AG08395 (cell line): ENCODE measurements at regions not wholly inside any gene's neighbourhood (a gene's known extent, or its start where the extent isn't known, plus 50 kb on each side); places are given as distances from the start of the nearest gene placed in this dataset.

Experiments used
- DNase-seq: peaks from one replicate; pipeline ENCODE4 v3.0.0; 2012; ENCODE audit warnings: mixed read lengths, low spot score

DNA sequence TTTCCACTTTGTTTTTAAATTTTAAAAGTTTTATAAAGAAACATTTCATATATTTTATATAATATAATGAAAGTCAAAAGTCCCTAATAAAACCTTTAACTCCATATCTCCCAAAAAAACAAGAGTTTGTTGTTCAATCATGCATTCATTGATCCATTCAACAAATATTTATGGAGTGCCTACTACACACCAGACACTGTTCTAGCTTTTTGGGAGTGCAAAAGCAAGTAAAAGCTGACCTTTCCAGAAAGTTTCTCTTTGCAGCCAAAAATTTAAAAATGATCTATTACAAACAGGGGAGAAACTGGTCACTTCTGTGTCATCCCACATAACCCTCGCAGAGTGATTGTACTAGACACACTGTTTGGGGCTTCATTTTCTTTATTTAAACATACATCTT is 740.0 kb upstream of the TBX3 start:
- DNase-seq = no peak

DNA sequence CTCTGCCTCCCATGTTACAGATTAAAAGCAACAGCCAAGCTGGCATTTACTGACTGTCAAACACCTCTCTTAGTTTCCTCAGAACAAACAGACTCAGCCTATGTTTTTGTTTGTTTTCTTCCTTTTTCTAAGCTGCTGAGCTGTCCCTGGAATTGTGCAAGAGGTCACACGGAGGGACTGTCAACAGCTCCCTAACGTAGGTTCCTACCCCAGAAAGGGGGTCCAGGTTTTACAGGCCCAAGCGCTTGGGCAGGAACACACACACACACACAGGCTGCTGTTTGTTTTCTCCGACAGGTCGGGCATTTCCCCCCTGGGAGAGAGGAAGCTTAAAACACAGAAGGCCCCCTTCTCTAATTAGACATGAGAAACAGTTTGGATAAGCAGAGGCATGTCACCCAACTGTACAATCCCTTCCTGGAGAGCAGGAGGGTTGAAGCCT is 739.6 kb upstream of the TBX3 start:
- DNase-seq = no peak

DNA sequence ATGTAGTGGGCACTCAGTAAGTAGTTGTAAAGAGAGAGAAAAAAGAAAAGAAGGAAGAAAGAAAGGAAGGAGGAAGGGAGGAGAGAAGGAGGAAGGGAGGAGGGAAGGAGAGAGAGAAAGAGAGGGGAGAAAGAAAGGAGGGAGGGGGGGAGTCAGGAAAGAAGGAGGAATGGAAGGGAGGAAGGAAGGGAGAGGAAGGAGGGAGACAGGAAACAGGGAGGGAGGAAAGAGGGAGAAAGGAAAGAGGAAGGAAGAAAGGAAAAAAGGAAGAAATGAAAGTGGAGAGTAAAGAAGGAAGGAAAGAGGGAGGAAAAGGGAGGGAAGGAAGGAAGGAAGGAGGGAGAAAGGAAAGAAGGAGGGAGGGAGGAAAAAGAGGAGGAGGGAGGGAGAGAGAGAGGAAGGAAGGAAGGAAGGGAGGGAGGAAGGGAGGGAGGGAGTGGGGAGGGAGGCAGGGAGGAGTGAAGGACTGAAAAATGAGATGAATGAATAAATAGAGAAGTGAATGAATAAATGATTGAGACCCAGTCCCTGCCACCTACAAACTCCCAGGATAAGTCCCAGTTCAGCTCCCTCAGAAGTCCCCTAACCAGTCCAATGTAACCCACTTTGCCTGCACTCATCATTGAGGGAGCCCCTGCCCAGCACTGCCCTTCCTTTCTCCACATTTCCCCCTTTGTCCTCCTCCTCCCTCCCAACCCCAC is 739.0 kb upstream of the TBX3 start:
- no peak for DNase-seq

GRCh38 chr12:115421796-115422709 is 738.1 kb upstream of the TBX3 start:
- no peak for DNase-seq

GRCh38 chr12:115421350-115421749 is 737.4 kb upstream of the TBX3 start:
- no peak for DNase-seq

DNA sequence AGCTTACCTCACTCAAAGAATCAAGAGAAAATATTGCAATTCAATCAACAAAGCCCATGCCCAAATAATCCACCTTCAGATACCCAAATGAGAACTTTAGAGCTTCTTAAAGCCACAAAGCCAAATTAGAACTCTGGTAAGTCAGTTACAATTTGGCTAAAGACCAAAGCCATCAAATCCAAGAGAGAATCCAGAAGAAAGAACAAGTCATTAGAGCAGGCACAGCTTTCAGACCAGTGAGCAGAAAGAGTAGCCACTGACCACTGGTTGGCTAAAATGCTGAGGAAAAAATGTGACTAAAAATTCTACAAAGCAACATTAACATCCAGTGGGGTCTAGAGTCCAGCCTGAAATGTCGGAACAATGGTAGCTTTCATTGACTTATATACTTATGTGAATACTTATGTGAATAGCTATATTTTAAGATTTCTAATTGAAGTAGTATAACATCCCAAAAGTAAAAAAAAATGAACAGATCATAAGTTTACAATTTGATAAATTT is 735.2 kb upstream of the TBX3 start:
- no peak for DNase-seq

DNA sequence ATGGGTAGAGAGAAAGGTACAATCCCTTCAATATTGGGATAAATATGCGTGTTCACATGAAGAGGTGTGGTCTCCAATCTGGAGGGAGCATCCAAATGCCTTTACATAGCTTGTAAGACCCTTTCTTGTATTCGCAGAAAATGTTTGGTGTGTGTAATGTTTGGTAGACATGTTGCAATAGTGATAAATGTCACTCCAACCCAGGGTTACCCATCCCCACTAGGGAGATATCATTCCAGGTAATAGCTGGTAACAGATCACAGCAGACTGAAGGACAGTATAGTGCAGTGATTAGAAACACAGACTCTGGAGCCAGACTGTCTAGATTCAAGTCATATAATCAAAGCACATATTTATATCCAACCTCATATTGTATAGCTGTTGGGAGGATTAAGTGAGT is 733.6 kb upstream of the TBX3 start:
- DNase-seq = no peak

DNA sequence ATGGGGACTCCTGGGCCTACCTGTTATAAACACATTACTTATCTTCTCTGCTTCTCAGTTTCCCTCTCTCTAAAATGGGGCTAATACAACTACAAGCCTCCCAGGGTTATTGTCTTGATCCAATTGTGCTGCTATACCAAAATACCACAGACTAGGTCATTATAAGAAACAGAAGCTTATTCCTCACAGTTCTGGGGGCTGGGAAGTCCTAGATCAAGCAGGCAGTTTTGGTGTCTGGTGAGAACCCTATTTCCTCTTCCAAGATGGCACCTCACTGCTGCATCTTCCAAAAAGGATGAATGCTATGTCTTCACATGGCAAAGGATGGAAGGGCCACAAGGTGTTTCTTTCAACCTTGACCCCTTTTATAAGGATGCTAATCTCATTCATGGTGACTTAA is 732.9 kb upstream of the TBX3 start:
- DNase-seq = no peak

DNA sequence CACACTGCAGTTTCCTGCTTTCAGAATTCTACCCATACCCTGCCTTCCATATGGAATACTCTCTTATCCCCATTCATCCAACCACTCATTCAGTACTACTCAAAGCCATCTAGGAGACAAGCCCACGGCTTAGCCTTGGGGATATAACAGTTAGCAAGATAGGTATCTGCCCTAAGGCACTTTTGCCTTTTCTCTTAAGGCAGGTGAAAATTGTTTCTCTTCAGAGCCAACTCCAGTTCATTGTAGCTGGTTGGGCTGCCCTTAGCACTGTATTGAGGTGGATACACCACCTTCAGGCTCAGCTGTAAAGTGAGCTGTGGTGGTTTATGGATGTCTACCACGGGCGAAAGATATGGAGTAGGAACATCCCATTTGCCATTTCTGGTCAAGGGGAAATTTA is 729.7 kb upstream of the TBX3 start:
- DNase-seq = no peak

GRCh38 chr12:115412831-115413230 is 728.9 kb upstream of the TBX3 start:
- DNase-seq = no peak

GRCh38 chr12:115411121-115411520 is 727.1 kb upstream of the TBX3 start:
- no peak for DNase-seq

DNA sequence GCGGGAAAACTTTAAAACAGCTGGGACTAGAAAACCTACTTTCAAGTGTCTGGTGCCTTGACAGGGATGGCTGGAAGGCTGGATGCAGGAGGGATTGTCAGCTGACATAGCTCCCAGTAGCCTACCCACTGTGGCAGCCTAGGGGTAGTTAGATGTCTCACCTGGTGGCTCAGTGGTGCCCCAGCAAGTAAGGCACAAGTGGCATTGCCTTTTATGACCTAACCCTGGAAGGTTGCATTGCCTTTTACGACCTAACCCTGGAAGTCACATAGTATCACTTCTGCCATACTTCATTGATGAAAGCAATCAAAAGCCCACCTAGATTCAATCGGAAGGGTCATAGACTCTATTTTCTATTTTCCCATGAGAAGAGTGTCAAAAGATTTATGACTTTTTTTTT is 724.7 kb upstream of the TBX3 start:
- DNase-seq = no peak

DNA sequence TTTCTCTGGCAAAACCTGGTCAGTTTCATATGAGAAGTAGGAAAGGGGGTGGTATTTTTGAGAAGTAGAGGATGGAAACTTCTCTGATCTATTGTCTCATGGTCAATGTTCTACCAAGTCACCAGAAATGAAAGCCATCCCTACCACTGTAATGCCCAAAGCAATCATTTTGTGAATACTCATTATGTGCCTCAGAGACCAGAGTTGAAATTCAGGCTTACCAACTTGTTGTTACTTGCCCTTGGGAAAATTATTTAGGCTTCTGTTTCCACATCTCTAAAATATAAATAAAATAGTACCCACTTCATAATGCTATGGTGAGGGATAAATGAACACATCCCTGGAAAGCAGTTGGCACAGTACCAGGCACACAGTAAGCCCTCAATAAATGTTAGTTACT is 723.7 kb upstream of the TBX3 start:
- DNase-seq = no peak

DNA sequence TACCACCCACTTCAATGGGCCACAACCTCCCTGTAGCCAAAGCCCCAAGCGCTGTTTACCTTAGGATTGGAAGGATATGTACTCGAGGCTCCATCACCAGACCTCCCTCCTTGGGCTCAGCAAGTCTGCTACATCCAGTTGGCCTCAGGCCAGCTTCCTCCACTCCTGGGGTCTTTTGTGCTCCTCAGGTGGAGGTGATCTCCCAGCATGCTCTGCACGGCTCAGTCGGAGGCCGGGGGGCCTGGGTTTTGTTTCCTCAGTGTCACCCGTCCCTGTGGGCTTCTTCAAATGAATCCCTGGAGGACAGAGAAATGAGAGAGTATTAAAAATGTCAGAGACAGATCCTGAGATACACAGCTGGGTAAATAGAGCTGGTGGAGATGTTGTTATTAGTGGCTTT is 723.1 kb upstream of the TBX3 start:
- DNase-seq = no peak

- DNase-seq = no peak
Observed at GRCh38 chr12:115405471-115405860, 721.5 kb upstream of the TBX3 start.

DNA sequence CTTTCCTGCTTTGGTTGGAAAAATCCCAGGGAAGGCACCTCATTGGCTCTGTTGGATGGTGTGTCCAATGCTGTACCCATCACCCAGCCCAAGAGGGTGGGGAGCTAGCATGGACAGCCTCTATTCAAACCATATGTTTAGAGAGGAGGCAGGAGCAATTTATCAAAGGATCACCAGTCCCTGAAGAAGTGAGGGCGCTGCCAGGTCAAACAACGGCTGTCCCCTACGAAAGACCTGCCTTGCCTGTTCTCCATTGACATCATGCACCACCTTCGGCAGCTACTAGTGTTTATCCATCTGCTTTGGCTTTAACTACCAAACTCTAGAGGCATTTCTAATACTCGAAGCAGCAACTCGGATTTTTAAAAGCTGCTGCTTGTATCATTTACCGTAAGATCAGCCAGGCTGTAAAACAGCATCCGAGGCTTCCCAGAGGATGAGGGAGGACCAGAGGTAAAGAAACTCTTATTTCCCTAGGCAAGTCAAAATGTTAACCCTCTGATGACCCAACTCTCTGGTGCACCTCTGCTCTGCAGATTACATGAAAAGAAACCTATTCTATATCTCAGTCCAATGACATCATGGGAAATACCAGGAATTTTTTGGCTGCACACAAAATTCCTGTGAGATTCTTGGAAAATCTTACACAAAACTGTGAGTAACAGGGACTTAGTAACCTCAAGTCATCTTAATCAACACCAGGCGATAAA is 720.9 kb upstream of the TBX3 start:
- peak; percentile 83 for DNase-seq

DNA sequence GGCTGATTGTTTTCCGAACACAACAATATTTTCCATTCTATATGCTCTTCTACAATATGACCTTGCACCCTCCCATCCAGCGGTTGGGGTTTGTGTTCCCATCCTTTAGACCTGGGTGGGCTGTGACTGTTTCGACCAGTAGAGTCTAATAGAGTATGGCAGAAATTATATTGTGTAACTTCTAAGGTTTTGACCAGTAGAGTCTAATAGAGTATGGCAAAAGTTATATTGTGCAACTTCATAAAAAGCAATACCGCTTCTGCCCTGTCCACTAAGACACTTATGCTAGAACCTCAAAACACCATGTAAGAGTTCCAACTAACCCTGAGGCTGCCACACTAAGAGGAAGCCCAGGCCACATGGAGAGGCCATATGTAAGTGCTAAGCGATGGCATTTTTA is 719.7 kb upstream of the TBX3 start:
- no peak for DNase-seq

GRCh38 chr12:115403253-115403652 is 719.3 kb upstream of the TBX3 start:
- DNase-seq = no peak

DNA sequence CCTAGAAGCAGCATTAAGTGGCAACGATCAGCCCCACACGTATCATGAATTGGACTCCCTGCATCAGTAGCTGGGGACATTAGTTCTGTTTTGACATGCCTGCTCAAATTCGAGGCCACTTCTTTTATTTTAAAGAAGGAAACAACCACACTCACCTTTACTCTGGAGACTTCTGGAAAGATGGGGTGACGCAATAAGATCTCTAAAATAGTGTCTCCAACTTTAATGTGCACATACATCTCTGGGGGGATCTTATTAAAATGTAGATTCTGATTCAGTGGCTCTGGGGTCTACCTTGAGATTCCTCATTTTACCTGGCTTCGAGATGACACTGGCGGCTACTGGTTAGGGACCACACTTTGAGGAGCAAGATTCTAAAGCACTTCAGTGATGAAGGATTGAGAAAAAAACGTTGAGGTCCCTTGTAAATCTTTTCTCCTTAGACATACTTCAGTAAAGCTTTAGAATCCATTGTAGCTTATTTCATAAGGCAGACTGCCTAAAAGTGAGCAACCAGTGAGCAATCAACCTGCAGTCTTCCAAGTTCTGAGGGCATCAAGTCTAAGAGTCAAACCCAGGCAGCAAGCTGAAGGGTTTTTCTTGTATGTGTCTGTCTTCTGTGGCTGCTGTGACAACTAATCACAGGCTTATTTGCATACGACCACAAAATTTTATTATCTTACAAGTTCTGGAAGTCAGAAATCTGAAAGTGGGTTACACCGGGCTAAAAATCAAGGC is 718.6 kb upstream of the TBX3 start:
- DNase-seq = peak; percentile 33

- no peak for DNase-seq
Observed at GRCh38 chr12:115401761-115402160, 717.8 kb upstream of the TBX3 start.

- DNase-seq = no peak
Observed at GRCh38 chr12:115400011-115400410, 716.0 kb upstream of the TBX3 start.

DNA sequence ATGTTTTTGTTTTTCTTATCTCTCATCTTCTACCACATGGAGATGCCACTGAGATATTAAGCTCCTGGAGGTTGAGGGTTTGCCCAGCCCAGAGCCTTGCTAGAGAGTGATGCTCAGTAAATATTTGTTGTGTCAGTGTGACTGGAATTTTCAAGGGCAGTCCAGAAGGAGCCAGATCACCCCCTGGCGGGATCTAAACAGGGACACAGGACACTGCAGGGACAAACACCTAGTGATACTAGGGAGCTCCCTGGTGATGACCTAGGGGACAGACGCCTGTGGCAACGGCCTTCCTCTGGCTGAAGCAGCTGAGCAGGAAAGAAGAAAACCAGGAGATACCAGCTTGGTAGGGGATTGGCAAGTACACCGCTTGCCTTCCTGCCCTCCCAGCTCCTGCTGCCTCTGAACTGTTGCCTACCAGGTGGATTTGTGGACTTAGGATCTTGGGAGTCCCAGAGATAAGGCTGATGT is 714.4 kb upstream of the TBX3 start:
- DNase-seq = no peak
